Fibroblast of skin of right biceps (primary cell): ENCODE measurements at regions not wholly inside any gene's neighbourhood (a gene's known extent, or its start where the extent isn't known, plus 50 kb on each side); places are given as distances from the start of the nearest gene placed in this dataset.
"Not testable (repeated sequence)": the region's sequence is repeated elsewhere in the genome, so short reads cannot be mapped to it uniquely, and the experiment has no call there.

ENCODE experiments used
- DNase-seq: peaks from one replicate; pipeline ENCODE4 v3.0.0-alpha.2; 2013

DNA sequence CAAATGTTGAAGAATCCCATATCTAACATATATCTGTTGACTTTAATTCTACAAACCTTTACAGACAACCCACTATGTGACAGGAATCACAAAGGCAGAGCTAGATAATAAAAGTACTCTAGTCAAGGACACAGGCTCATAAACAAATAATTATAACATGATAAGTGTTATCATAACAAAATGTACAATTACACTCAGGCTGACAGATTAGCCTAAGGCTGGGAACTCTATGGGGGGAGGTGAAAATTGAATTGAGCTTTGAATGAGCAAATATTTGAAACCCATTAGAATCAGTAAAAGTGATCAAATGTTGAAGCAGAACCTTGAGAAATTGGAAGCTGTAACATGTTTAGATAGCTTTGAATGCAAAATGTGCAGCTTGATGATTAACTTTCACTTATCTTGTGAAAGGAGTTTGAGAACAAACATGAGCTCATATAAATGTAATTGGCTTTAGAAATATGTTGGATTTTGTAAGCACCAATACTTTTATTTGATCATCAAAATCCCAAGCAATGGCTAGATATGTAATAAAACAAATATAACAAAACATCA is 970.2 kb downstream of the SORCS3 start:
- DNase-seq: no peak

DNA sequence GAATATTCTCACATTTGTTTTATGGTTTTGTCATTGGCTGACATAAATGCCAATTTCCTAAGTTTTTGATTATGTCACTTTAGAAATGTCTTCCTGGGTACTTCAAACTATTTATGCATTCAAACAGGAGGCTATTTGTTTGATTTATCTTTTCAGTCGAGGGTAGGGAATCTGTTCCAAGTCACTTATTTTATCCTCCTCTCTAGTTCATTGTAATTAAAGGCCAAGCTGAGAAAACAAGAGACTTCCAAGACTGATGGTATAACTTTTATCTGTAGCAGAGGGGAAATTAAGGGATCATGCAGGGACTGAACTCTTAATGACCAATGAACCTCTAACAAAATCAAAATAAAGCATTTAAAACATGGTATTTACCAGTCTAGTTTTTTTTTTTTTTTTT is 968.4 kb downstream of the SORCS3 start:
- DNase-seq: no peak

DNA sequence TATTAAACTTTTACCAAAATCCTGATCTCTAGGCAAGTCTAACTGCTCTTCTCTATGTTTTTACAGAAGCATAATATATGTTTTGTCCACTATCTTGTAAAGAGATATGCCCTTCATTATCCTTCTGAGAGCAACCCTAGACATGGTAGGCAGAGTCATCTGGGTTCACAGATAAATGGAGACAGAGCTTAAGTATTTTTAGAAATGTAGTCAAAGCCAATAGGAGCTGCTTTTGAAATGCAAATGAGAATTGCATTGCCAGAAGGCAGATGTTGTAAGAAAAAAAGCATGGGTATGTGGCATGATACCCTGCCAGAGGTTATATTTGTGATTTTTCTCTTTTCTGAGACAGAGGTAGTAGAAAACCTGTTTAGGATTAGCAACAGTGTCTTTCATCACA is 964.8 kb downstream of the SORCS3 start:
- DNase-seq: no peak

DNA sequence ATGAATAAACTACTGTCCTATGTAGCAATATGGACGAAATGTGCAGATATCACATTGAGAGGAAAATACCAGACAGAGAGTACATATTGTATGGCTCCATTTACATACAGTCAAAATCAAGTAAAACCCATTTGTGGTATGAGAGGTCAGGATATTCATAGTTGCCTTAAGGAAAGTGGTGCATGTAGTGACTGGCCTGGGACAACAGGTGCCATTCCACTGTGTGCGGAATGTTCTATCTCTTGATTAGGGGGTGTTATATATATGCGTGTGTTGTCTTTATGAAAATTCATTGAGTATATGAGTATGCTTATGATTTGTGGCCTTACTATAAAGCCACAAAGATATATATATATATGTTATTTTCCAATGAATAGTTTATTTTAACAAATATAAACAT is 964.0 kb downstream of the SORCS3 start:
- DNase-seq: no peak

DNA sequence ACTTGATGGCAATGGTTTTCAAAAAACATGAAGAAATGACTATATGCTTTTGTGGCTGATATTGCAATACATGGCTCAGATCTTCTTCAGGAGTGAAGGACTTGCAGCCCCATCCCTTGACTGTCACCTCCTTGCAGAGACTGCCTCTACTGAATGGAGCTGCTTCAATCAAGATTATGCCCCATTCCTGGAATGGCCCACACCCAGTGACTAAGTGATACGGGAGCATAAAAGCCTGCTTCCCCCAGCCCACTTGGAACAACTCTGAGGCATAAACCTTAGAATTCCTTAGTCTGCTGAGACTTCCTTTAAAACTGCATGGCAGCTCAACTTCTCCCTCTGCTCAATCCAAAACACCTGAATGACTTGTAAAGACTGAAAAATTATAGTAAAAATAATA is 957.1 kb downstream of the SORCS3 start:
- no peak for DNase-seq

DNA sequence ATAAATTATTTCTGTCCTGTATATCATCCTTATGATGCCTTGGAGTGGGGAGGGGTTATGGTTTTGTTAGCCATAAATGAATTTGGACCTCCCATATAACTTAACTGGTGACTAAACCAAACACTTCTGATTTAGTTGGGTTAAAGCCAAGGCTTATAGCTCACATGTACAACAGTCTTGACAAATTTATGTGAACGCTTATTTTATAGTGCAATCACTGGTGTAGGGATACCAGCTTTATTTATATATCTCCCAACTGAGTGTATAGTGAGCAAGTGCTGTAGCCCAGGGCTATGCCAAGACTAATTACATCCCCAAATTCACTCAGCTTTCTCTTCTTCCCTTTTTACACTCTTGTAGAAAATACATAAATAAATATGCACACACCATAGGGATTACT is 956.2 kb downstream of the SORCS3 start:
- no peak for DNase-seq

DNA sequence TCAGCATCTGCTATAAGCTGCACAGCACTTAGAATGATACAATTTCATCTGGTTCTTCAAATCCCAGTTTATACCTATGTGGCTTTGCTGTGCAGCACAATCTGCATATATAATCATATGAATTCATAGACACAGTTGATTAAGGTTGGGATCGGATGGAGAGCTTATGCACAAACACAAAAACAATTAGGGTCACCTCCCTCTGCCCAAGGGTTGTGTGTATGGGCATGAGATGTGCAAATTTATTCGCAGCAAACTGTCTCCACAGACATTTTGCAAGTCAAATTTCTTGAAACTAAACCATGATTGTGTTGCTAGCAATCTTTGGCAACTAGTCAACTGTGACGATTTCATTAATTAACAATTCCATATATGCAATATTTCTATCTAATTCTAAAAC is 955.7 kb downstream of the SORCS3 start:
- DNase-seq: no peak

DNA sequence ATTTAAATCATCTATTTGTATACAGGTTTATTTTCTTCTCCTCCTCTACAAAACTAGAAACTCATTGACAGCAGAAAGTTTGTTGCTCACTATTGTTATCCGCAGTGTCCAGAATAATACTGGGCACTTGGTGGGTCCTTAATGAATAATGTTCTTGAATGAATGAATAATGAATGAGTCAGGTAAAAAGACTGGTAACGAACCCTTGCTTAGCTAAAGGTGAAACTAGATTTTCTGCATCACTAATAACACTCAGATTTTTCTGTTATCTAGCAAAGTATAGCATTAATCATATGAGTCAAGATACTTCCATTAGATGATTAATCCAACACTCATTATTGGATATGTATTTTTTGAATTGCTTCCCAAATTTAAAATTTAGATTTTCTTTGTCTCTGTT is 953.2 kb downstream of the SORCS3 start:
- no peak for DNase-seq

DNA sequence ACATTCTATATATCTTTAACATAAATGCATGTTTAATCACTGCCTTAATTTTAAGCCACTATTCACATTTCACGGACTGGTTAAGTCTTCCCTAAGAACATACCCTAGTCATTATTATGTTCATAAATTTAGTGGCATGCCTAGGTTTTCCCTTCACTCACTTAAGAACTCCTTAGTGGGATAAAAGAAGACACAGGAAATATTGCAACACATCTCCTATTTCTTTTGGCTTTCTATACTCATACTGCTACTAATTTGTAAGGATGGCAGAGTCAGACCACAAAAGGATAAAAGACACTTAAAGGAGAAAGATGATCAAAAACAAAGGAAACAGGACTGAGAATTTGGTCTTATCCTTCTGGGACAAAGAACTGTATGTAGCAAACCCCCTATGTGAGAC is 951.4 kb downstream of the SORCS3 start:
- no peak for DNase-seq

DNA sequence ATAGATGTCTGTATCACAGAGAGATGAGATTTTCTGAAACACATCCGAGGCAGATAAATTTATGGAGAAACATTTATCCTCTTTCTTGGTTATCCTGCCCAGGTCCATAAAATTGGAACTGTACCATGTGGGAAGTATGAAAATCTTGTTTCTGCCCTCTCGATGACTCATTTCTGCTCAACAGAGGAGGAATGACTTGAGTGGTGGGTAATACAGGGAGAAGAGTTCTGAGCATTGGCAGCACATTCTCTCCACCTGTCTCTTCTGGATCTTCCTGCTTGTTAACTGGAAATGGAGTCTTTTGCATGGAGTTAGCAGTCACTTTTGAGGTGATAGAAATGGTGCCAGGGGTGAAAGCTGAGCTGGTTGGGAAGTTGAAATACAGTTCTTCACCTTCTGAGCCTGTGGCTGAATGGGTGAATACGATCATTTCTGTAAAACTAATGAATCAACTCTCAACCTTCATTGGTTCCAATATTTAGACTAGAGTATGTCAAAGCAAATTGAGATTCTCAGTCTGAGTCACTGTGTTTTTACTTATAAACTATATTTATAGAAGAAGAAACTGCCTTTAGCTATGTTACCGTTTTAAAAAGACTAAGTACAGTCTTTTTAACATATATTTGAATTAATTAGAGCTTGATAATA is 945.5 kb downstream of the SORCS3 start:
- DNase-seq: no peak

DNA sequence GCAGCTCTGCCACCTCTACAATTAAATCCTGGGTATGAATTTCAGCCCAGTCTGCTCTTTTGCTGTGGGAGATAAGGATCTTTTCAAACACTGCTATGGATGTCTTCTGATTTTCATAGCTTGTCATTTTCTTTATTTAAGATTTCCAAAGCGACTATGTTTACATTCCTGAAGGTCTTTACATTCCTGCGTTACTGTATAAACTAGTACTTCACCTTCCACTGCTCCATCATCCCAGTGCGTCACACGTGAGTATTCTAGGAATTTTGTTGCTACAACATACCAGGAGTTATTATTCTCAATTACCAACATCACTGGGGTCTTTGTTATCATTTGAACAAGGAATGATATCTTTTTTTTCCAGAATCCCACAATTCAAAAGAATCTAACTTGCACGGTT is 944.7 kb downstream of the SORCS3 start:
- DNase-seq: peak; percentile 51

DNA sequence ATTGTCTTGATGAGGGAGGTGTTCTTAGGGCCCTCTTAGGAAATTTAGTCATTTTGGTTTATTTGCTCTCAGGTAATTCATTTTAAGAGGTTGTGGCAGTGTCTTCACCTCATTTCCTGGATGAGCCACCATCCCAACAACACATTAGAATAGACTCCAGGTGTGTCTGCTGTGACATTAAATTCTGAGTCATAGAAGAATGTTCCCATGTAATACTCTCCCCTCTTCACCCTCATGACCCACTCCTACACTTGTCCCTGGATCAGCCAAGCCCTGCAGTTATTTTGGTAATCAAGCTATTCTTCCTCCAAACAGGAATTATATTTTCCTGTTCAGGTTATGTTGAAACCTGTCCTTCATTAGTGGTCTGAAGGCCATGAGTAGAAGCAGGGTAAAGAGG is 944.1 kb downstream of the SORCS3 start:
- DNase-seq: no peak

DNA sequence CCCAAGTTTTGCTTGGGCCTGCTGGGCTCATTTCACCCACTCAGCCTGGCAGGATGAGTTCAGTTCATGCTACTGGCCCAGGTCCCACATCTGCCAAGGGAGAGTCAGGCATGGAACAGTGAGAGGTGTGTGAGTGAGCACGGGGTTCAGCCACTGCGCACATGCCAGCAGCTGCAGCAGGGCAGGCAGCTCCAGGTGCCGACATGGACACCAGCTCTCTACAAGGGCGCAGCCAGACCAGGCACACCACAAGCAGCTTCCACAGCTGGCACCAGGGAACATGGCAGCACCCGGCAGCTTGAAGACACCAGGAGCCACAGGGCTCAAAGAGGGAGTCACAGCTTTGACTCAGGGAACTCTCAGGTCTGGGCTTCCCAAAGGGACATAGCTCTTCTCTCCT is 938.0 kb downstream of the SORCS3 start:
- DNase-seq: no peak

DNA sequence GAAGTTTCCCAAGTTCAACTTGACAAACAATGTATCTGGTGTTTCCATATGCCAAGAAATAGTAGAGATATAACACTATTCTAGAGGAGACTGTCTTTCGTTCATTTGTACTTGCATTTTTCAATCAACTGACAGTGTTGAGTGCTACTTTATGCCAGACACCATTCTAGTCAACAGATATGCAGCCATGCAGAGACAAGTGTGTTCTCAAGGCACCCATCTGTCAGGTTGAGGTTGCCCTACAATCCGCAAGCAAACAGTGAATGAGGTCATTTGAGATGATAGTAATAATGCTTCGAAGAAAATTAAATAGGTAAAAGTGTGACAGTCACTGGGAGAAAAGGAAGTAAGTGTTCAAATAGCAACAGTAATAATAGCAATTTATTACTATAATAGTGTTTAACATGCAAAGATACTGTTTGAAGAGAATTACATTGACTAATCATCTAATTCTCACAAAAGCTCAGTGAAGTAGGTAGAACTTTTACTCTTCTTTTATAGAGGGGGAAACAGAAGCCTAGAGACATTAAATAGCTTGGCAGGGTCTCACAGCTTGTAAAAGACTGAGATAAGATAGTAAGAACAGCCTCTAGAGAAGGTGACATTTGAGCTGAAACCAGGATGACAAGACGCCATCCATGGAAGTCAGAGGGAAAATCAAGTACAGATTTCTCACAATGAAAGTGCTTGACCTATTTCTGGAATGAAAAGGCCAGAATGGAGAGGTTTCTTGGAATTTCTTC is 936.9 kb downstream of the SORCS3 start:
- no peak for DNase-seq

DNA sequence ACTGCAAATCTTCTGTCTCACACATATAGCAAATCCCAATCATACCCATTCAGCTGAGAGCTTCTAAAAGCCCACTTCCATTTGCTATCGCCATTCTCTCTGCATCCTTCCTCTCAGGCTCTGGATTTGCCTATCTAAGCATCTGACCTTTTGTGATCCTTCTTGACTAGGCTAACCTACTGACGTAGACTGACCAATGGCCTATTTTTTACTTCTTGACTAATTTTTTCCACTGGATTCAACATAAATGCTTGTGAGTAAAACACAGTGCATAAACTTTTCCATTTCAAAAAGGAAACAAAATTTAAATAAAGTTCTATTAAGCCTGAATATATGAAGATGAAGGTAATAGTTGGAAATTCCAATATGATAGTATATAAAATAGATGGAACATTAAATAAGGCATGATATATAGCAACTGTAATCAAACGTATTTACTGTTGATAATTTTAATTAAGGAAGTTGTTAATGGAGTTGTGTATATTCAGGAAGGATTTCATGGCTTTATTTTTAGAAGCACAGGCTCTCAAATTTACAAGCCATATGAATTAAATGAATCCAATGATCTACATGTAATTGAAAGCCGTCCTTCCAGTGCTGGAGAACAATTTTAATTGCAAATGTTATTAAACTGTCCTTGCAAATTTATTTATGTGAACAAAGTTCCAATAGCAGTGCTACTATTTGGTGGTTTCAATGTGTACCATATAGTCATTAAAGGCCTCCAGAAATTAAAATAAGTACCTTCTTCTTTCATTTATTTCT is 918.4 kb downstream of the SORCS3 start:
- no peak for DNase-seq

DNA sequence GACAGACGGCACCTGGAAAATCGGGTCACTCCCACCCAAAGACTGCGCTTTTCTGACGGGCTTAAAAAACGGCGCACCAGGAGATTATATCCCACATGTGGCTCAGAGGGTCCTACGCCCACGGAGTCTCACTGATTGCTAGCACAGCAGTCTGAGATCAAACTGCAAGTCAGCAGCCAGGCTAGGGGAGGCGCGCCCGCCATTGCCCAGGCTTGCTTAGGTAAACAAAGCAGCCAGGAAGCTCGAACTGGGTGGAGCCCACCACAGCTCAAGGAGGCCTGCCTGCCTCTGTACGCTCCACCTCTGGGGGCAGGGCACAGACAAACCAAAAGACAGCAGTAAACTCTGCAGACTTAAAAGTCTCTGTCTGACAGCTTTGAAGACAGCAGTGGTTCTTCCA is 909.4 kb downstream of the SORCS3 start:
- DNase-seq: not testable (repeated sequence)

DNA sequence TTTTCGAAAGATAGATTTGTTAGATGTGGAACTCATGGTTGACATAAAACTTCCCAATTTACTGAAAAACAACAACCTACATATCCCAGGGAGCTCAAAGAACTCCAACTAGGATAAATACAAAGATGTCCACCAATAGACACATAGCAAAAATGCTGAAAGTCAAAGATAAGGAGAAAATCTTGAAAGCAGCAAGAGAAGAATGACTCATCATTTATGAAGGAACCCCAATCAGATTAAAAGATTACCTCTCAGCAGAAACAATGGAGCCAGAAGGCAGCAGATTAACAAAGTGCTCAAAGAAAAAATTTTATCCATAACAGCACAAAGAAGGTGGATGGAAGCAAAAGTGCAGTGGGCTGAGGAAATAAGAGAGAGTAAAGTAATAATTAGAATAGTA is 908.6 kb downstream of the SORCS3 start:
- no peak for DNase-seq

DNA sequence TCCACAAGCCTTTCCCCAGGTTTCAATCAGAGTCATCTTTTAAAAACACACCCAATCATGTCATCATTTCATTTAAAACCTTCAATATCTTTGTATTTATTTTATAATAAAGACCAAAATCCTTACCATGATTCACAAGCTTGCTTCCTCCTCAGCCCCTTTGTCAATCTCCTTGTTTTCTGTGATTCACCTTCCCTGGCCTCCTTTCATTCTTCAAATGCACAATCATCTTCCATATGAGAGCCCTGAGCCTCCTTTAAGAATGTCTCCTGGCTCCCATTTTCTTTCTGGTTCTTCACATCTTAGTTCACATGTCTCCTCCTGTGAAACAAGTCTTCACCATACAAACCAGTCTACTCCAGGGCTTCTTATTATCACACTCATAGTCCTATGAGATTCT is 904.0 kb downstream of the SORCS3 start:
- no peak for DNase-seq

DNA sequence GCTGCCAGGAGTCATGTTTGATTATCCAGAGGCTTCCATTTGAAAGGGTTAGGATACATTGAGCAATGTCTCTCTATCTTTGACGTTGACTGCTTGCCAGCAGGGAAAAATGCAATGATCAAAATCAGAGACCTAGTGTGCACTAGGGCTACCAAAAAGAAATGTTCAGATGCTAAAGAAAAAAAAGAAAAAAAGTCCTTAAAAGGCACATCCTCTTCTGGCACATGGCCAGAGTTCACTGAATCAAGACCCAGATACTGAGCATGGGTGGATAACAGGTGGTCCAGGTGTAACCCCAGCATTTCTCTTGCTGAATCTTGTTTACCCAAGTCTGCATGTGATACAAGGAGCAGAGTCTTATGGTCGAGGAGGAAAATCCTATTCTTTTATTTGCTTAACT is 899.3 kb downstream of the SORCS3 start:
- DNase-seq: no peak

DNA sequence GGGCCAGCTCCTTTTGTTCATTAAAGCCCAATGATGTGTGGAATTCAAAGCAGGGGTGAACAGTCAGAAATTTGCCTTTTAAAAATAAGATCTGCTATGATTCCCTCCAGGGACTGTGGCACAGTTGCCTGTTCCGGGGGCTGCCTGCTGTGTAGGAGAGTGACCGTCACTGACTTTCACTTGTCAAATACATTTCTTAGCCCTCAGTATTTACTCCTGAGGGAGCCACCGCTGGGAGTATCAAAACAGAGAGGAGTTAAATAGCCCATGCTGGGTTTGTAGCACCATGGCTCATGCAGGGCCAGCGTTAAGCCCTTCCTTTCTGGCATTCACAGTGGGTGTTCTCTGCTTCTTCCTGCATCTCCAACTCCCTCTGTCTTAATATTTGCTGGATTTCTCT is 897.8 kb downstream of the SORCS3 start:
- DNase-seq: no peak

DNA sequence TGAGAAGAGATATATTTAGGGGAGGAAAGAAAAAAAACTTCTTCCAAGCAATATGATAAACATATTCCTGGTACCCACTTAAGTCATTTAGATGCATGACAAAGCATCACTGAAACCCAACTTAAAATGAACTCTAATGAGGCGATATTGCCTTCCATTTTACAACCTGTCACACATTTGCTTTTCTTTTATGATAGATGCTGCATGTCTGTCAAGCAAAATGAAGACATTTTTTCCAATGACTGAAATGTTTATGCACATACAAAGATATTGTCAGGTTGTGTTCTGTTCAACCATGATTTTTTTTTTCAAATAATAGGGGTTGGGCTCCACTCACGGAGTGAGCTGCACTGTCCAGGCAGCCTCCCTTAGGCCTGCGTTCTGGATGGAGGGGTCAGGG is 894.4 kb downstream of the SORCS3 start:
- DNase-seq: no peak

DNA sequence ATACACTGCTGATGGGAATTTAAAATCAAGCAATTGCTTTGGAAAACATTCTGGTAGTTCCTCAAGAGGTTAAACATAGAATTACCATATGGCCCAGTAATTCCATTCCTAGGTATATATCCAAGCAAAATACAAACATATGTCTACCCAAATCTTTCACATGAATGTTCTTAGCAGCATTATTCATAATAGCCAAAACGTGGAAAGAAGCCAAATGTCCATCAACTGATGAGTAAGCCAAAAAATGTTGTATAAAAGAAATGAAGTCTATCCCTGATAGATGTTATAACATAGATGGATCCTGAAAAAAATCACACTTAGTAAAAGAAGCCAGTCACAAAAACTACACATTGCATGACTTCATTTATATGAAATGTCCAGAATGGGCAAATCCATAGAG is 893.0 kb downstream of the SORCS3 start:
- no peak for DNase-seq

DNA sequence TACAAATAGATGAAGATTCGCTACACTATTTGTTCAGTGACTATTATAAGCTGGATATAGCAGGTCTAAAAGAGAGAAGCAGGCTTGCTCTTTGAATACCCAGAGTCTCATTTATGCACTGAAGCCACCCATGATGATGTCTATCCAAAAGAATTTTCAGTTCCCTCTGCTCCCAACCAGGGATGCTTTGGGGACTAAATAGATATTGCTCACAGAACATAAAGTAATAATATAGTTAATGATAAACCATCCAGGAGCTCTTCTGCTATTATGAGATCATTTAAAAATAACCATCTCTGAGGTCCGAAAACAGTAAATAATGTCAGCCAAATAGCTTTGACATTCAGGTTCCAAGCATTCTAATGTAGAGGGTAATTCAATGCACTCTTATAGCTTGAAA is 875.4 kb downstream of the SORCS3 start:
- no peak for DNase-seq

DNA sequence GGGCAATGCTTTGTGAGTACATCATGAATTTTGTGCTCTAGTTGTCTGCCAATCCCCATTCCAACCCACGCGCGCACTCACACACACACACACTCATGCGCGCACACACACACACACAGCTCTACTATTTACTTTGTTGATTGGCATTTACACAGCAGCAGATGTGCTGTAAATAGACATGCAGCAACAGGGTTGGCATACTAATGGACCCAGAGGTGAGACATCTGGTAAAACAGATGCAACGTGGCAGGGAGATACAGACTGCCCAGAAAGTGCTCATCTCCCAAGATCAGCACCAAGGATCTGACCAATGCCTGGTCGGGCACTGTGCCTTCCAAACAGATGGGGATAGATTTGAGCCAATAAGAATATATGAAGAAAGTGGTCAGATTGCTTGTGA is 873.0 kb downstream of the SORCS3 start:
- no peak for DNase-seq
